ENCODE measurements at regions not wholly inside any gene's neighbourhood (a gene's known extent, or its start where the extent isn't known, plus 50 kb on each side); places are given as distances from the start of the nearest gene placed in this dataset.

- no peak overlapping the region for H3K4me3 Mint-ChIP-seq
- Histone ChIP-seq H2AFZ (ENCODE audit: insufficient read depth, low read depth, low read length, poor library complexity, severe bottlenecking) (no peak overlapping the region), H3K9me3 (ENCODE audit: control extremely low read depth in 1 of 3, control insufficient read depth in 2 of 3, insufficient read depth in 1 of 3, low read length in 2 of 3) (peaks cover 6 to 22% (median 8%) of the 10 kb centered on the region in 3 donors), H3K4me3 (ENCODE audit: control extremely low read depth in 1 of 5, extremely low read depth in 1 of 5, insufficient read depth in 1 of 5, low read depth in 2 of 5, low read length in 4 of 5) (no peak overlapping the region), H3K27me3 (replicated peaks in 1 of 4; ENCODE audit: control extremely low read depth in 1 of 4, control insufficient read depth in 3 of 4, insufficient read depth in 4 of 4, low read length in 3 of 4) (no peaks in the 10 kb centered on the region), H3K36me3 (replicated peaks in 1 of 2; ENCODE audit: control extremely low read depth in 1 of 2, control insufficient read depth in 1 of 2, extremely low read depth in 1 of 2, insufficient read depth in 2 of 2, low read length in 1 of 2) (no peaks in the 10 kb centered on the region), H3K4me1 (ENCODE audit: control insufficient read depth in 2 of 2, insufficient read depth in 2 of 2, low read length in 2 of 2) (no peaks in the 10 kb centered on the region), H4K20me1 (ENCODE audit: control insufficient read depth, insufficient read depth, low read length, poor library complexity, severe bottlenecking) (no peaks in the 10 kb centered on the region), H3K4me2 (replicated peaks; ENCODE audit: low read depth, low read length, poor library complexity, severe bottlenecking) (no peak overlapping the region), H3K9ac (ENCODE audit: low read length) (no peak overlapping the region), H3K27ac (ENCODE audit: low read length in 2 of 2) (no peak overlapping the region), H3K79me2 (ENCODE audit: control insufficient read depth, insufficient read depth, low read length) (no peaks in the 10 kb centered on the region)
- no peaks in the 10 kb centered on the region for H3K4me1 Mint-ChIP-seq
- ChIA-PET POLR2A (no interaction called here), CTCF (no interaction called here)
- H3K27me3 Mint-ChIP-seq: no peaks in the 10 kb centered on the region
- peaks cover 6% of the 10 kb centered on the region for H3K9me3 Mint-ChIP-seq (ENCODE audit: insufficient read depth)
- DNase-seq (no peak), ATAC-seq (ENCODE audit: low read depth) (no peak)
- WGBS (ENCODE audit: insufficient coverage): no CpG with 5 or more reads among the region's 5 CpGs
- H3K27ac Mint-ChIP-seq: no peak overlapping the region
- intact Hi-C loops (cut with micrococcal nuclease): no loop called here
- TF ChIP-seq CTCF (IDR thresholded peaks at IDR 0.05) (no peak), EZH2 (IDR thresholded peaks at IDR 0.05; ENCODE audit: borderline replicate concordance, insufficient read depth, low read depth, low read length, poor library complexity, severe bottlenecking) (no peak)
Observed at GRCh38 chr5:4233671-4234070, 638.0 kb downstream of the IRX1 start.

- ATAC-seq (ENCODE audit: low read depth) (no peak), DNase-seq (no peak)
- H3K27ac Mint-ChIP-seq: no peak overlapping the region
- H3K9me3 Mint-ChIP-seq (ENCODE audit: insufficient read depth): no peaks in the 10 kb centered on the region
- H3K9me3 ChIP-seq (ENCODE audit: control extremely low read depth in 1 of 3, control insufficient read depth in 2 of 3, insufficient read depth in 1 of 3, low read length in 2 of 3): peaks cover 0 to 21% (median 0%) of the 10 kb centered on the region in 3 donors
- no peaks in the 10 kb centered on the region for H3K4me1 ChIP-seq (ENCODE audit: control insufficient read depth in 2 of 2, insufficient read depth in 2 of 2, low read length in 2 of 2)
- H3K4me2 ChIP-seq (replicated peaks; ENCODE audit: low read depth, low read length, poor library complexity, severe bottlenecking): no peak overlapping the region
- intact Hi-C loops (cut with micrococcal nuclease): no loop called here
- H2AFZ ChIP-seq (ENCODE audit: insufficient read depth, low read depth, low read length, poor library complexity, severe bottlenecking): no peak overlapping the region
- H3K9ac ChIP-seq (ENCODE audit: low read length): no peak overlapping the region
- no peak overlapping the region for H3K4me3 ChIP-seq (ENCODE audit: control extremely low read depth in 1 of 5, extremely low read depth in 1 of 5, insufficient read depth in 1 of 5, low read depth in 2 of 5, low read length in 4 of 5)
- no peak overlapping the region for H3K27ac ChIP-seq (ENCODE audit: low read length in 2 of 2)
- no peaks in the 10 kb centered on the region for H3K79me2 ChIP-seq (ENCODE audit: control insufficient read depth, insufficient read depth, low read length)
- H3K27me3 ChIP-seq (replicated peaks in 1 of 4; ENCODE audit: control extremely low read depth in 1 of 4, control insufficient read depth in 3 of 4, insufficient read depth in 4 of 4, low read length in 3 of 4): no peaks in the 10 kb centered on the region
- H3K4me1 Mint-ChIP-seq: no peaks in the 10 kb centered on the region
- no peaks in the 10 kb centered on the region for H4K20me1 ChIP-seq (ENCODE audit: control insufficient read depth, insufficient read depth, low read length, poor library complexity, severe bottlenecking)
- no peaks in the 10 kb centered on the region for H3K27me3 Mint-ChIP-seq
- CTCF ChIA-PET: no interaction called here
- POLR2A ChIA-PET: no interaction called here
- WGBS (ENCODE audit: insufficient coverage): 100% methylated on average over 1 of the region's 9 CpGs
- H3K4me3 Mint-ChIP-seq: no peak overlapping the region
- TF ChIP-seq CTCF (IDR thresholded peaks at IDR 0.05): no peak
- TF ChIP-seq EZH2 (IDR thresholded peaks at IDR 0.05; ENCODE audit: borderline replicate concordance, insufficient read depth, low read depth, low read length, poor library complexity, severe bottlenecking): no peak
- H3K36me3 ChIP-seq (replicated peaks in 1 of 2; ENCODE audit: control extremely low read depth in 1 of 2, control insufficient read depth in 1 of 2, extremely low read depth in 1 of 2, insufficient read depth in 2 of 2, low read length in 1 of 2): no peaks in the 10 kb centered on the region
Observed at GRCh38 chr5:4243479-4244264, 648.0 kb downstream of the IRX1 start.
